ENCODE measurements at regions not wholly inside any gene's neighbourhood (a gene's known extent, or its start where the extent isn't known, plus 50 kb on each side); places are given as distances from the start of the nearest gene placed in this dataset.

GRCh38 chr4:126262665-126263064 is 947.9 kb downstream of the FAT4 start:
- no peak for DNase-seq

- DNase-seq = no peak
Measured at GRCh38 chr4:126264839-126265238, 950.1 kb downstream of the FAT4 start.

- no peak for DNase-seq
Measured at GRCh38 chr4:126265888-126266287, 951.1 kb downstream of the FAT4 start.

GRCh38 chr4:126267689-126268088 is 952.9 kb downstream of the FAT4 start:
- no peak for DNase-seq

GRCh38 chr4:126268106-126268505 is 953.4 kb downstream of the FAT4 start:
- no peak for DNase-seq

- no peak for DNase-seq
Measured at GRCh38 chr4:126269106-126269505, 954.4 kb downstream of the FAT4 start.

- no peak for DNase-seq
Measured at GRCh38 chr4:126271292-126271691, 956.5 kb downstream of the FAT4 start.

GRCh38 chr4:126273746-126274145 is 959.0 kb downstream of the FAT4 start:
- no peak for DNase-seq

GRCh38 chr4:126291886-126292285 is 977.1 kb downstream of the FAT4 start:
- DNase-seq = no peak

- no peak for DNase-seq
Measured at GRCh38 chr4:126298271-126298670, 983.5 kb downstream of the FAT4 start.

- no peak for DNase-seq
Measured at GRCh38 chr4:126306152-126306869, 991.6 kb downstream of the FAT4 start.

GRCh38 chr4:126318376-126318775 is 1003.6 kb downstream of the FAT4 start:
- DNase-seq = no peak

- no peak for DNase-seq
Measured at GRCh38 chr4:126328914-126329313, 1014.2 kb downstream of the FAT4 start.

GRCh38 chr4:126338548-126338947 is 1023.8 kb downstream of the FAT4 start:
- DNase-seq = no peak

GRCh38 chr4:126341927-126342326 is 1027.2 kb downstream of the FAT4 start:
- DNase-seq = no peak

GRCh38 chr4:126344472-126344871 is 1029.7 kb downstream of the FAT4 start:
- DNase-seq = no peak

- no peak for DNase-seq
Measured at GRCh38 chr4:126346654-126347053, 1031.9 kb downstream of the FAT4 start.

- no peak for DNase-seq
Measured at GRCh38 chr4:126354784-126355183, 1040.0 kb downstream of the FAT4 start.

- no peak for DNase-seq
Measured at GRCh38 chr4:126358041-126358440, 1043.3 kb downstream of the FAT4 start.

- no peak for DNase-seq
Measured at GRCh38 chr4:126361287-126361686, 1046.5 kb downstream of the FAT4 start.

GRCh38 chr4:126364311-126364911 is 1049.7 kb downstream of the FAT4 start:
- no peak for DNase-seq

GRCh38 chr4:126369076-126369475 is 1054.3 kb downstream of the FAT4 start:
- no peak for DNase-seq

GRCh38 chr4:126372634-126373033 is 1057.9 kb downstream of the FAT4 start:
- DNase-seq = no peak

GRCh38 chr4:126375462-126376054 is 1060.8 kb downstream of the FAT4 start:
- no peak for DNase-seq
